Endothelial cell (in vitro differentiated cells): ENCODE measurements at regions not wholly inside any gene's neighbourhood (a gene's known extent, or its start where the extent isn't known, plus 50 kb on each side); places are given as distances from the start of the nearest gene placed in this dataset.

Experiments
- DNase-seq: peaks from one replicate; pipeline ENCODE4 v3.0.0; 2021; ENCODE audit warnings: low spot score
- H3K27ac Mint-ChIP-seq: one replicate; pipeline ENCODE4 v1.8.0; 2021; ENCODE audit warnings: mixed read lengths, inconsistent platforms; ENCODE audit not compliant: unreplicated experiment
- H3K27me3 Mint-ChIP-seq: one replicate; pipeline ENCODE4 v1.8.0; 2021; ENCODE audit warnings: mild to moderate bottlenecking, moderate library complexity, mixed read lengths, inconsistent platforms; ENCODE audit not compliant: unreplicated experiment
- H3K36me3 Mint-ChIP-seq: one replicate; pipeline ENCODE4 v1.8.0; 2021; ENCODE audit warnings: mild to moderate bottlenecking, low read depth, mixed read lengths, inconsistent platforms; ENCODE audit not compliant: unreplicated experiment
- H3K4me1 Mint-ChIP-seq: one replicate; pipeline ENCODE4 v1.8.0; 2021; ENCODE audit warnings: mild to moderate bottlenecking, mixed read lengths, inconsistent platforms; ENCODE audit not compliant: unreplicated experiment
- H3K4me3 Mint-ChIP-seq: one replicate; pipeline ENCODE4 v1.8.0; 2021; ENCODE audit warnings: mild to moderate bottlenecking, mixed read lengths, inconsistent platforms; ENCODE audit not compliant: unreplicated experiment
- H3K9me3 Mint-ChIP-seq: one replicate; pipeline ENCODE4 v1.8.0; 2021; ENCODE audit warnings: mixed read lengths, inconsistent platforms; ENCODE audit not compliant: unreplicated experiment
- CTCF ChIP-seq: fragments of 200-600 bp; sonication (generic); IDR thresholded peaks from one replicate; pipeline ENCODE4 v1.5.0; 2021; ENCODE audit warnings: antibody characterized with exemption; ENCODE audit not compliant: unreplicated experiment

GRCh38 chr5:92353107-92354030, 970.3 kb upstream of the ARRDC3 start:
- H3K4me3 Mint-ChIP-seq, result no peak overlapping the region
- no peak for TF ChIP-seq CTCF
- H3K4me1 Mint-ChIP-seq, result no peaks in the 10 kb centered on the region
- H3K27me3 Mint-ChIP-seq, result no peaks in the 10 kb centered on the region
- no peak overlapping the region for H3K27ac Mint-ChIP-seq
- no peak for DNase-seq
- no peaks in the 10 kb centered on the region for H3K36me3 Mint-ChIP-seq
- H3K9me3 Mint-ChIP-seq, result no peaks in the 10 kb centered on the region

- Mint-ChIP-seq H3K27ac (no peak overlapping the region), H3K4me1 (no peaks in the 10 kb centered on the region), H3K36me3 (no peaks in the 10 kb centered on the region), H3K27me3 (no peaks in the 10 kb centered on the region), H3K4me3 (no peak overlapping the region), H3K9me3 (no peaks in the 10 kb centered on the region)
- no peak for TF ChIP-seq CTCF
- no peak for DNase-seq
Measured at GRCh38 chr5:92337772-92338234, 954.7 kb upstream of the ARRDC3 start.

- TF ChIP-seq CTCF, result no peak
- Mint-ChIP-seq H3K4me3 (no peak overlapping the region), H3K36me3 (no peaks in the 10 kb centered on the region), H3K4me1 (no peaks in the 10 kb centered on the region), H3K27me3 (no peaks in the 10 kb centered on the region), H3K27ac (no peak overlapping the region), H3K9me3 (no peaks in the 10 kb centered on the region)
- no peak for DNase-seq
Measured at GRCh38 chr5:92332039-92332438, 948.9 kb upstream of the ARRDC3 start.

GRCh38 chr5:92330365-92330764, 947.2 kb upstream of the ARRDC3 start:
- no peak overlapping the region for H3K4me3 Mint-ChIP-seq
- no peaks in the 10 kb centered on the region for H3K4me1 Mint-ChIP-seq
- H3K27ac Mint-ChIP-seq, result no peak overlapping the region
- no peaks in the 10 kb centered on the region for H3K9me3 Mint-ChIP-seq
- H3K36me3 Mint-ChIP-seq, result no peaks in the 10 kb centered on the region
- DNase-seq, result no peak
- no peak for TF ChIP-seq CTCF
- no peaks in the 10 kb centered on the region for H3K27me3 Mint-ChIP-seq

GRCh38 chr5:92329759-92330158, 946.6 kb upstream of the ARRDC3 start:
- Mint-ChIP-seq H3K27ac (no peak overlapping the region), H3K4me1 (no peaks in the 10 kb centered on the region), H3K27me3 (no peaks in the 10 kb centered on the region), H3K4me3 (no peak overlapping the region), H3K36me3 (no peaks in the 10 kb centered on the region), H3K9me3 (no peaks in the 10 kb centered on the region)
- TF ChIP-seq CTCF, result no peak
- DNase-seq, result no peak
